22Rv1 (cell line): ENCODE measurements at regions not wholly inside any gene's neighbourhood (a gene's known extent, or its start where the extent isn't known, plus 50 kb on each side); places are given as distances from the start of the nearest gene placed in this dataset.

Source experiments
- H3K27ac ChIP-seq: fragments of 450-650 bp; 2 replicates; pipeline ENCODE4 v1.5.1; 2017
- CTCF ChIP-seq: fragments of 450-650 bp; IDR thresholded peaks from 2 replicates; pipeline ENCODE4 v1.5.1; 2017; ENCODE audit warnings: mild to moderate bottlenecking
- ZFX ChIP-seq: fragments of 450-650 bp; IDR thresholded peaks from 2 replicates; pipeline ENCODE4 v1.6.1; 2017; ENCODE audit warnings: antibody characterized with exemption, borderline replicate concordance

GRCh38 chr5:67476531-67476930, 279.9 kb upstream of the CD180 start:
- H3K27ac ChIP-seq, result no peak overlapping the region
- TF ChIP-seq ZFX (no peak), CTCF (no peak)

- no peak overlapping the region for H3K27ac ChIP-seq
- TF ChIP-seq CTCF (no peak), ZFX (no peak)
These were observed 278.9 kb upstream of the CD180 start for GRCh38 chr5:67475489-67475888.

- TF ChIP-seq CTCF (no peak), ZFX (no peak)
These were observed 278.1 kb upstream of the CD180 start for GRCh38 chr5:67474597-67475238.

GRCh38 chr5:67467110-67467509, 270.5 kb upstream of the CD180 start:
- H3K27ac ChIP-seq, result no peak overlapping the region

More at GRCh38 chr5:67474597-67475238, 278.1 kb upstream of the CD180 start:
- H3K27ac ChIP-seq, result no peak overlapping the region

GRCh38 chr5:67465537-67466207, 269.1 kb upstream of the CD180 start:
- no peak overlapping the region for H3K27ac ChIP-seq
- TF ChIP-seq CTCF (no peak), ZFX (no peak)

More at GRCh38 chr5:67467110-67467509, 270.5 kb upstream of the CD180 start:
- no peak for TF ChIP-seq ZFX
- no peak for TF ChIP-seq CTCF

GRCh38 chr5:67462147-67462546, 265.5 kb upstream of the CD180 start:
- H3K27ac ChIP-seq, result no peak overlapping the region
- TF ChIP-seq CTCF (no peak), ZFX (no peak)

GRCh38 chr5:67459253-67459652, 262.7 kb upstream of the CD180 start:
- no peak overlapping the region for H3K27ac ChIP-seq
- TF ChIP-seq CTCF (no peak), ZFX (no peak)
